HG03442 (cell line): ENCODE measurements at regions not wholly inside any gene's neighbourhood (a gene's known extent, or its start where the extent isn't known, plus 50 kb on each side); places are given as distances from the start of the nearest gene placed in this dataset.

Experiments used
- ATAC-seq: cut with Tn5 transposase; IDR thresholded peaks from one replicate; pipeline ENCODE4 v1.9.1; 2021; ENCODE audit warnings: mild to moderate bottlenecking, moderate library complexity; ENCODE audit not compliant: unreplicated experiment

GRCh38 chr11:109342261-109342660, 79.7 kb upstream of the C11orf87 start:
- no peak for ATAC-seq

- ATAC-seq, result no peak
These were observed 78.7 kb upstream of the C11orf87 start for GRCh38 chr11:109343242-109343641.

GRCh38 chr11:109347304-109347703, 74.7 kb upstream of the C11orf87 start:
- ATAC-seq, result no peak

- no peak for ATAC-seq
These were observed 72.5 kb upstream of the C11orf87 start for GRCh38 chr11:109349276-109350080.

- ATAC-seq, result no peak
These were observed 71.9 kb upstream of the C11orf87 start for GRCh38 chr11:109350091-109350490.

- ATAC-seq, result no peak
These were observed 59.9 kb upstream of the C11orf87 start for GRCh38 chr11:109362059-109362458.

GRCh38 chr11:109363682-109364081, 58.3 kb upstream of the C11orf87 start:
- ATAC-seq, result no peak

- no peak for ATAC-seq
These were observed 57.1 kb upstream of the C11orf87 start for GRCh38 chr11:109364851-109365250.

GRCh38 chr11:109371444-109372176, 50.4 kb upstream of the C11orf87 start:
- ATAC-seq, result no peak
